ENCODE measurements at regions not wholly inside any gene's neighbourhood (a gene's known extent, or its start where the extent isn't known, plus 50 kb on each side); places are given as distances from the start of the nearest gene placed in this dataset.
A peak's percentile ranks its signal among the peaks of the same experiment; 100 is the strongest.
"Not testable (repeated sequence)": the region's sequence is repeated elsewhere in the genome, so short reads cannot be mapped to it uniquely, and the experiment has no call there.

GRCh38 chr9:64622058-64622457 lies 663.0 kb downstream of the FOXD4L5 start:
- 87 to 96% (median 95%) methylated on average over 4 to 5 of the region's 8 CpGs for WGBS, 5 donors

More at GRCh38 chr9:64622058-64622457, 663.0 kb downstream of the FOXD4L5 start:
- H3K27ac ChIP-seq; H3K27me3 ChIP-seq; H3K9me3 ChIP-seq; H3K4me1 ChIP-seq; H3K4me3 ChIP-seq; intact Hi-C loops (cut with DNase I; ENCODE audit: low total_unique reads); H3K36me3 ChIP-seq: not testable (repeated sequence)
- DNase-seq = peak in 1 of 2 donors; percentile 23
